ENCODE measurements at regions not wholly inside any gene's neighbourhood (a gene's known extent, or its start where the extent isn't known, plus 50 kb on each side); places are given as distances from the start of the nearest gene placed in this dataset.

DNA sequence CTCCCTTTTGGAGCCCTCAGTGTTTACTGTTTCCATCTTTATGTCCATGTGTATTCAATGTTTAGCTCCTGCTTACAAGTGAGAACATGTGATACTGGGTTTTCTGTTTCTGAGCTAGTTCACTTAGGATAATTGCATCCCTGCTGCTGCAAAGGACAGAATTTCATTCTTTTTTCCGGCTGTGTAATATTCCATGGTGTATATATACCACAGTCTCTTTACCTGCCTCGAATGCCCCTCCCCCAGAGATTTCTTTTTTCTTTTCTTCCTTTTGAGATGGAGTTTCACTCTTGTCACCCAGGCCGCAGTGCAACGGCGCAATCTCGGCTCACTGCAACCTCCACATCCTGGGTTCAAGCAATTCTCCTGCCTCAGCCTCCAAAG lies 60.9 kb downstream of the RMI2 start:
- TF ChIP-seq, protein P1, sequence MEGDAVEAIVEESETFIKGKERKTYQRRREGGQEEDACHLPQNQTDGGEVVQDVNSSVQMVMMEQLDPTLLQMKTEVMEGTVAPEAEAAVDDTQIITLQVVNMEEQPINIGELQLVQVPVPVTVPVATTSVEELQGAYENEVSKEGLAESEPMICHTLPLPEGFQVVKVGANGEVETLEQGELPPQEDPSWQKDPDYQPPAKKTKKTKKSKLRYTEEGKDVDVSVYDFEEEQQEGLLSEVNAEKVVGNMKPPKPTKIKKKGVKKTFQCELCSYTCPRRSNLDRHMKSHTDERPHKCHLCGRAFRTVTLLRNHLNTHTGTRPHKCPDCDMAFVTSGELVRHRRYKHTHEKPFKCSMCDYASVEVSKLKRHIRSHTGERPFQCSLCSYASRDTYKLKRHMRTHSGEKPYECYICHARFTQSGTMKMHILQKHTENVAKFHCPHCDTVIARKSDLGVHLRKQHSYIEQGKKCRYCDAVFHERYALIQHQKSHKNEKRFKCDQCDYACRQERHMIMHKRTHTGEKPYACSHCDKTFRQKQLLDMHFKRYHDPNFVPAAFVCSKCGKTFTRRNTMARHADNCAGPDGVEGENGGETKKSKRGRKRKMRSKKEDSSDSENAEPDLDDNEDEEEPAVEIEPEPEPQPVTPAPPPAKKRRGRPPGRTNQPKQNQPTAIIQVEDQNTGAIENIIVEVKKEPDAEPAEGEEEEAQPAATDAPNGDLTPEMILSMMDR (IDR thresholded peaks at IDR 0.05) = no peak
- TF ChIP-seq EZH2phosphoT487 (IDR thresholded peaks at IDR 0.05) = no peak
- TF ChIP-seq EZH2 (IDR thresholded peaks at IDR 0.05) = no peak
